ENCODE measurements at regions not wholly inside any gene's neighbourhood (a gene's known extent, or its start where the extent isn't known, plus 50 kb on each side); places are given as distances from the start of the nearest gene placed in this dataset.

DNA sequence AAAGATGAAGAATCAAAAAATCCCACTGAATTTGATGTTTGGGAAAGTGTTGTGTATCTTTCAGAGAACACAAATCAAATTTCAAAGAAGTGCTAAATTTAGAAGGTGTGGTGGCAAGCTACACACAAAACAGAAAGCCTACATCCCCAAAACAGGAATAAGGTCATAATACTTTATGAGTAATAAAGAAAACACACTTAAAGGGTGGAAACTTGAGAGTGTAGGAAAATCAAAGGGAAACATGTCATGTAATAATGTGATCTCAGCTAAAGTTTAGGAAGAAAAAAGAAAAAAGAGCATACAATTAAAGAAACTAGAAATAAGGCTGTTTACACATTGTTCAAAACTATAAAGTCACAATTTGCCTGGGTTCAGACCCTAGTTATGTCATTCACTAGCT, 668.7 kb downstream of the PCDH17 start:
- no peak for FAIRE-seq

DNA sequence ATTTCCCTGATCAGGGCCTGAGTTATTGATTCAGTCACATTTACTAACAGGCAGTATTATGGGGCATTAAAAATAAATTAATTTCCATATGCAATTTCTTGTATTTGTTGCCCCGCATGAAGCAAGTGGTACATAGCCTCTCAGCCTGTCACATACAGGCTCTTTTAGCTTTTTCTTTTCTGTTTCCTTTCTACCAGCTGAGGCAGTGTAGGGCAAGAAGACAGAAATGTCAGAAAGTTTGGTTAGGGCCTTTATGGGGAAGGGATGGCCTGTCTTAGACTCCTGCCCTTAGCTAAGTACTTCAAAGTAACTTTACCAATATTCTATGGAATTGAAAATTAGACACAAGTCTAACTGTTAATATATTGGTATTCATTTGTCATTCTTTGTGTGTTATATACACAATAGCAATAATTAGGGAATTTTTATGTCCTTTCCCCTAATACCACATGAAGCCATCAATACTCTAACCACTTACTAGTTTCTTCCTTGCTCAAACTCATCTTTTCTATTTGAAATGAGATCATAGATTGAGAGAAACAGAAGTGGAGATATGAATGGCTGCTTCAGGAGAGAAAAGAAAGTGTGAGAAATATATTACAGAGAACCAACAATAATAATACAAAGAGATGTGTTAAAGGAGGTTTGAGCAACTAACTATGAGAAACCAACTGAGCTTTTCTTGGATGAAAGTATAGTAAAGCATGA, 669.6 kb downstream of the PCDH17 start:
- Histone ChIP-seq H3K4me1 (ENCODE audit: insufficient read depth, low read length) (peaks cover 17% of the 10 kb centered on the region), H3K36me3 (replicated peaks in 1 of 2; ENCODE audit: control insufficient read depth in 1 of 2, insufficient read depth in 2 of 2, low read length in 2 of 2) (no peaks in the 10 kb centered on the region), H2AFZ (ENCODE audit: low read length) (no peak overlapping the region), H3K27ac (ENCODE audit: extremely low read length, insufficient read depth, low read length) (no peak overlapping the region), H3K27me3 (ENCODE audit: control insufficient read depth in 1 of 2, insufficient read depth in 2 of 2, low read length in 2 of 2) (no peaks in the 10 kb centered on the region), H3K4me2 (ENCODE audit: low read depth, low read length) (no peak overlapping the region), H3K4me3 (replicated peaks in 1 of 3; ENCODE audit: insufficient read depth in 1 of 3, low read depth in 2 of 3, low read length in 3 of 3) (no peak overlapping the region), H3K9ac (ENCODE audit: insufficient read depth, low read depth, low read length) (no peak overlapping the region), H4K20me1 (ENCODE audit: insufficient read depth, low read length) (no peaks in the 10 kb centered on the region), H3K79me2 (ENCODE audit: insufficient read depth, low read length) (no peaks in the 10 kb centered on the region), H3K9me3 (ENCODE audit: low read length) (peaks cover 42% of the 10 kb centered on the region)
- CTCF ChIA-PET (ENCODE audit: low intra/inter-chr PET ratio, low total read pairs): no interaction called here
- intact Hi-C loops (cut with micrococcal nuclease; ENCODE audit: unreplicated experiment): no loop called here
- 96% methylated on average over 1 of the region's 1 CpG for WGBS (ENCODE audit: low lambda C conversion rate)
- POLR2A ChIA-PET: no interaction called here
- no TSS peak for BruUV-seq (replicated peaks)
- DNase-seq (ENCODE audit: low spot score) (no peak), FAIRE-seq (no peak), ATAC-seq (peak; percentile 45; the same call in 1 of the 3 replicates)
- TF ChIP-seq KDM4B (CRISPR knock-in tag; IDR thresholded peaks at IDR 0.05) (no peak), STAG1 (CRISPR knock-in tag; IDR thresholded peaks at IDR 0.05) (peak; percentile 31), FOXA1 (IDR thresholded peaks at IDR 0.05) (no peak), FOXA1 (CRISPR knock-in tag; IDR thresholded peaks at IDR 0.05) (no peak), LCORL (IDR thresholded peaks at IDR 0.05) (no peak), LCORL (CRISPR knock-in tag; IDR thresholded peaks at IDR 0.05) (no peak)
- in situ Hi-C loops (cut with HindIII; ENCODE audit: extremely low pct_ligation_motif_present, low pct_unique_long_range_greater_than_20kb): no loop called here

More for the DNA sequence above, 668.7 kb downstream of the PCDH17 start:
- intact Hi-C loops (cut with micrococcal nuclease; ENCODE audit: unreplicated experiment): no loop called here
- in situ Hi-C loops (cut with HindIII; ENCODE audit: extremely low pct_ligation_motif_present, low pct_unique_long_range_greater_than_20kb): no loop called here
- Histone ChIP-seq H3K27me3 (ENCODE audit: control insufficient read depth in 1 of 2, insufficient read depth in 2 of 2, low read length in 2 of 2) (no peaks in the 10 kb centered on the region), H3K4me1 (ENCODE audit: insufficient read depth, low read length) (peaks cover 17% of the 10 kb centered on the region), H3K9me3 (ENCODE audit: low read length) (peaks cover 42% of the 10 kb centered on the region), H3K4me2 (ENCODE audit: low read depth, low read length) (no peak overlapping the region), H4K20me1 (ENCODE audit: insufficient read depth, low read length) (no peaks in the 10 kb centered on the region), H3K36me3 (replicated peaks in 1 of 2; ENCODE audit: control insufficient read depth in 1 of 2, insufficient read depth in 2 of 2, low read length in 2 of 2) (no peaks in the 10 kb centered on the region), H2AFZ (ENCODE audit: low read length) (no peak overlapping the region), H3K79me2 (ENCODE audit: insufficient read depth, low read length) (no peaks in the 10 kb centered on the region), H3K27ac (ENCODE audit: extremely low read length, insufficient read depth, low read length) (no peak overlapping the region), H3K9ac (ENCODE audit: insufficient read depth, low read depth, low read length) (no peak overlapping the region), H3K4me3 (replicated peaks in 1 of 3; ENCODE audit: insufficient read depth in 1 of 3, low read depth in 2 of 3, low read length in 3 of 3) (no peak overlapping the region)
- BruUV-seq (replicated peaks): no TSS peak
- DNase-seq (ENCODE audit: low spot score): no peak
- POLR2A ChIA-PET: no interaction called here
- no peak for ATAC-seq
- CTCF ChIA-PET (ENCODE audit: low intra/inter-chr PET ratio, low total read pairs): no interaction called here
- no peak for TF ChIP-seq TOPORS (CRISPR knock-in tag; IDR thresholded peaks at IDR 0.05)
- no peak for TF ChIP-seq MTA1 (CRISPR knock-in tag; IDR thresholded peaks at IDR 0.05; ENCODE audit: borderline replicate concordance)
- no peak for TF ChIP-seq ZNF709 (CRISPR knock-in tag; IDR thresholded peaks at IDR 0.05)
- TF ChIP-seq CBX2 (IDR thresholded peaks at IDR 0.05; ENCODE audit: low read depth, low read length): no peak
- no peak for TF ChIP-seq CBX2 (CRISPR knock-in tag; IDR thresholded peaks at IDR 0.05; ENCODE audit: low read depth)
- TF ChIP-seq, protein P1, sequence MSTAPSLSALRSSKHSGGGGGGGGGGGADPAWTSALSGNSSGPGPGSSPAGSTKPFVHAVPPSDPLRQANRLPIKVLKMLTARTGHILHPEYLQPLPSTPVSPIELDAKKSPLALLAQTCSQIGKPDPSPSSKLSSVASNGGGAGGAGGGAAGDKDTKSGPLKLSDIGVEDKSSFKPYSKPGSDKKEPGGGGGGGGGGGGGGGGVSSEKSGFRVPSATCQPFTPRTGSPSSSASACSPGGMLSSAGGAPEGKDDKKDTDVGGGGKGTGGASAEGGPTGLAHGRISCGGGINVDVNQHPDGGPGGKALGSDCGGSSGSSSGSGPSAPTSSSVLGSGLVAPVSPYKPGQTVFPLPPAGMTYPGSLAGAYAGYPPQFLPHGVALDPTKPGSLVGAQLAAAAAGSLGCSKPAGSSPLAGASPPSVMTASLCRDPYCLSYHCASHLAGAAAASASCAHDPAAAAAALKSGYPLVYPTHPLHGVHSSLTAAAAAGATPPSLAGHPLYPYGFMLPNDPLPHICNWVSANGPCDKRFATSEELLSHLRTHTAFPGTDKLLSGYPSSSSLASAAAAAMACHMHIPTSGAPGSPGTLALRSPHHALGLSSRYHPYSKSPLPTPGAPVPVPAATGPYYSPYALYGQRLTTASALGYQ (CRISPR knock-in tag; IDR thresholded peaks at IDR 0.05): no peak

All from HepG2 (cell line).